ENCODE measurements at regions not wholly inside any gene's neighbourhood (a gene's known extent, or its start where the extent isn't known, plus 50 kb on each side); places are given as distances from the start of the nearest gene placed in this dataset.
A peak's percentile ranks its signal among the peaks of the same experiment; 100 is the strongest.

DNA sequence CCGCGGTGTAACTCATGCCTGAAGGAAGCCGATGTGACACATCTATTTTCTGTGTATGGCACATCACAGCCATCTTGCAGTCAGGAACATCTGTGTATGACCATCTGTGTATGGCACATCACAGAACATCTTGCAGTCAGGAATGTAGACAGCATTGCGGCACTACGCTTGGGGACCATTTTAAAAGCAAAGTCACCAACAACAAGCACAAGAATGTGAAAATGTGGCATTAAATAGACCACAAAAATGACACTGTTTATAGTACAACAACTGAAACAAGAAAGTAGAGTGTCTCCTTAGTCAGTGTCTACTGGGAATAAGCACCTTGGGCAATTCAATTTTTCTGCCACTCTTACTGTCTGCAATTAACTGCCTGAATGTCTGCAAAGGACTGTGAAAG lies 124.4 kb downstream of the HGF start:
- POLR2A ChIA-PET (ENCODE audit: partially characterized antibody), result no interaction called here
- TF ChIP-seq POLR2AphosphoS5 (IDR thresholded peaks at IDR 0.05; ENCODE audit: low read depth, low read length) (no peak), POU5F1 (IDR thresholded peaks at IDR 0.05; ENCODE audit: low read depth, low read length) (no peak), CHD1 (IDR thresholded peaks at IDR 0.05; ENCODE audit: low read depth, low read length) (no peak), RAD21 (IDR thresholded peaks at IDR 0.05 in 1 of 2, conservative IDR thresholded peaks at IDR 0.05 in 1 of 2; ENCODE audit: low read depth in 2 of 2, low read length in 2 of 2) (no peak), SP2 (IDR thresholded peaks at IDR 0.05; ENCODE audit: low read length) (no peak), ASH2L (IDR thresholded peaks at IDR 0.05; ENCODE audit: low read length) (no peak), HDAC6 (IDR thresholded peaks at IDR 0.05; ENCODE audit: low read depth, low read length) (no peak), GABPA (IDR thresholded peaks at IDR 0.05; ENCODE audit: borderline replicate concordance, insufficient read depth, low read length) (no peak), SUZ12 (IDR thresholded peaks at IDR 0.05; ENCODE audit: low read length) (no peak), FOSL1 (IDR thresholded peaks at IDR 0.05; ENCODE audit: insufficient read depth, low read depth, low read length) (no peak), KDM5A (IDR thresholded peaks at IDR 0.05; ENCODE audit: low read length) (no peak)
- TF ChIP-seq, protein P1, sequence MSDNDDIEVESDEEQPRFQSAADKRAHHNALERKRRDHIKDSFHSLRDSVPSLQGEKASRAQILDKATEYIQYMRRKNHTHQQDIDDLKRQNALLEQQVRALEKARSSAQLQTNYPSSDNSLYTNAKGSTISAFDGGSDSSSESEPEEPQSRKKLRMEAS (IDR thresholded peaks at IDR 0.05), result no peak
- TF ChIP-seq, protein P2, sequence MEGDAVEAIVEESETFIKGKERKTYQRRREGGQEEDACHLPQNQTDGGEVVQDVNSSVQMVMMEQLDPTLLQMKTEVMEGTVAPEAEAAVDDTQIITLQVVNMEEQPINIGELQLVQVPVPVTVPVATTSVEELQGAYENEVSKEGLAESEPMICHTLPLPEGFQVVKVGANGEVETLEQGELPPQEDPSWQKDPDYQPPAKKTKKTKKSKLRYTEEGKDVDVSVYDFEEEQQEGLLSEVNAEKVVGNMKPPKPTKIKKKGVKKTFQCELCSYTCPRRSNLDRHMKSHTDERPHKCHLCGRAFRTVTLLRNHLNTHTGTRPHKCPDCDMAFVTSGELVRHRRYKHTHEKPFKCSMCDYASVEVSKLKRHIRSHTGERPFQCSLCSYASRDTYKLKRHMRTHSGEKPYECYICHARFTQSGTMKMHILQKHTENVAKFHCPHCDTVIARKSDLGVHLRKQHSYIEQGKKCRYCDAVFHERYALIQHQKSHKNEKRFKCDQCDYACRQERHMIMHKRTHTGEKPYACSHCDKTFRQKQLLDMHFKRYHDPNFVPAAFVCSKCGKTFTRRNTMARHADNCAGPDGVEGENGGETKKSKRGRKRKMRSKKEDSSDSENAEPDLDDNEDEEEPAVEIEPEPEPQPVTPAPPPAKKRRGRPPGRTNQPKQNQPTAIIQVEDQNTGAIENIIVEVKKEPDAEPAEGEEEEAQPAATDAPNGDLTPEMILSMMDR (IDR thresholded peaks at IDR 0.05; ENCODE audit: control extremely low read depth in 1 of 3, insufficient read depth in 1 of 3, low read depth in 1 of 3, low read length in 3 of 3), result no peak

More for the DNA sequence above, 124.4 kb downstream of the HGF start:
- no peak overlapping the region for H3K27ac ChIP-seq (ENCODE audit: low read depth, low read length)
- no peak overlapping the region for H2BK120ac ChIP-seq (replicated peaks; ENCODE audit: low read depth, low read length)
- H3K27me3 ChIP-seq (replicated peaks in 1 of 4; ENCODE audit: control insufficient read depth in 3 of 4, extremely low read depth in 1 of 4, insufficient read depth in 3 of 4, low read length in 3 of 4), result no peaks in the 10 kb centered on the region
- H2AK5ac ChIP-seq (ENCODE audit: low read depth, low read length), result no peak overlapping the region
- H2BK15ac ChIP-seq (ENCODE audit: low read length), result no peak overlapping the region
- no peak overlapping the region for H4K8ac ChIP-seq (ENCODE audit: extremely low read depth, insufficient read depth, low read length)
- H3K14ac ChIP-seq (ENCODE audit: insufficient read length), result no peak overlapping the region
- no peaks in the 10 kb centered on the region for H4K20me1 ChIP-seq (replicated peaks in 1 of 2; ENCODE audit: control insufficient read depth in 1 of 2, insufficient read depth in 2 of 2, low read length in 2 of 2)
- H2BK5ac ChIP-seq (ENCODE audit: low read depth, low read length), result no peak overlapping the region
- no peaks in the 10 kb centered on the region for H3K79me2 ChIP-seq (ENCODE audit: control insufficient read depth in 1 of 2, insufficient read depth in 2 of 2, low read length in 2 of 2)
- no peak overlapping the region for H4K91ac ChIP-seq (replicated peaks; ENCODE audit: insufficient read length, low read length)
- H3K18ac ChIP-seq (ENCODE audit: extremely low read depth, low read length), result no peak overlapping the region
- H3K4me2 ChIP-seq (ENCODE audit: insufficient read depth in 1 of 2, low read depth in 2 of 2, low read length in 2 of 2), result no peak overlapping the region
- H3K36me3 ChIP-seq (ENCODE audit: control insufficient read depth in 2 of 4, insufficient read depth in 4 of 4, low read length in 3 of 4), result no peaks in the 10 kb centered on the region
- H3K79me1 ChIP-seq (ENCODE audit: low read depth, low read length), result no peaks in the 10 kb centered on the region
- no peaks in the 10 kb centered on the region for H3K9me3 ChIP-seq (ENCODE audit: insufficient read depth in 2 of 2, low read depth in 1 of 2, low read length in 1 of 2)
- CTCF ChIA-PET (ENCODE audit: partially characterized antibody), result no interaction called here
- no peak overlapping the region for H4K5ac ChIP-seq (ENCODE audit: insufficient read length, low read depth, low read length)
- no peaks in the 10 kb centered on the region for H3K4me1 ChIP-seq (replicated peaks in 1 of 4; ENCODE audit: control insufficient read depth in 3 of 4, insufficient read depth in 4 of 4, low read length in 3 of 4)
- no peaks in the 10 kb centered on the region; the same call in 1 of the 2 replicates for H3K23me2 ChIP-seq (ENCODE audit: low read depth, low read length)
- no peak overlapping the region for H3K23ac ChIP-seq (ENCODE audit: insufficient read length)
- no peak overlapping the region for H3K4me3 ChIP-seq (ENCODE audit: extremely low read depth in 1 of 4, insufficient read depth in 2 of 4, low read depth in 3 of 4, low read length in 4 of 4)
- H2AFZ ChIP-seq (ENCODE audit: low read length), result peak overlapping the region; percentile 73
- no peak overlapping the region for H3K9ac ChIP-seq (replicated peaks in 1 of 4; ENCODE audit: extremely low read depth in 1 of 4, low read depth in 3 of 4, low read length in 3 of 4)
- no peak overlapping the region for H2BK12ac ChIP-seq (ENCODE audit: low read depth, low read length)
- no peak overlapping the region for H3K4ac ChIP-seq (replicated peaks; ENCODE audit: insufficient read length, low read depth, low read length)
- FAIRE-seq (no peak), DNase-seq (ENCODE audit: low read depth in 1 of 2, low spot score in 2 of 2) (no peak)
- 95% methylated on average over 5 of the region's 5 CpGs; no CpG with 5 or more reads in 1 of the 2 experiments for WGBS, 2 experiments (ENCODE audit: extremely low coverage in 1 of 2, insufficient coverage in 1 of 2, insufficient read length in 1 of 2, insufficient replicate concordance in 2 of 2, low coverage in 1 of 2, low lambda C conversion rate in 2 of 2, missing lambda C conversion rate in 1 of 2)
- no peak overlapping the region for H3K56ac ChIP-seq (replicated peaks; ENCODE audit: insufficient read length, low read depth, low read length)
- no peak overlapping the region for H2BK20ac ChIP-seq (ENCODE audit: low read length)
